NCI-H187 (cell line): ENCODE measurements at regions not wholly inside any gene's neighbourhood (a gene's known extent, or its start where the extent isn't known, plus 50 kb on each side); places are given as distances from the start of the nearest gene placed in this dataset.

Experiments used
- DNase-seq, 2 experiments: peaks; one replicate each; lab custom pipeline; 2025; lab: John Stamatoyannopoulos, UW

GRCh38 chr6:170160628-170161611, 130.0 kb downstream of the DLL1 start:
- no peak for DNase-seq

GRCh38 chr6:170160031-170160627, 130.7 kb downstream of the DLL1 start:
- no peak for DNase-seq

GRCh38 chr6:170159022-170159965, 131.6 kb downstream of the DLL1 start:
- DNase-seq = no peak

GRCh38 chr6:170158296-170159021, 132.4 kb downstream of the DLL1 start:
- DNase-seq = no peak

- no peak for DNase-seq
These were observed 133.2 kb downstream of the DLL1 start for GRCh38 chr6:170157567-170158218.

DNA sequence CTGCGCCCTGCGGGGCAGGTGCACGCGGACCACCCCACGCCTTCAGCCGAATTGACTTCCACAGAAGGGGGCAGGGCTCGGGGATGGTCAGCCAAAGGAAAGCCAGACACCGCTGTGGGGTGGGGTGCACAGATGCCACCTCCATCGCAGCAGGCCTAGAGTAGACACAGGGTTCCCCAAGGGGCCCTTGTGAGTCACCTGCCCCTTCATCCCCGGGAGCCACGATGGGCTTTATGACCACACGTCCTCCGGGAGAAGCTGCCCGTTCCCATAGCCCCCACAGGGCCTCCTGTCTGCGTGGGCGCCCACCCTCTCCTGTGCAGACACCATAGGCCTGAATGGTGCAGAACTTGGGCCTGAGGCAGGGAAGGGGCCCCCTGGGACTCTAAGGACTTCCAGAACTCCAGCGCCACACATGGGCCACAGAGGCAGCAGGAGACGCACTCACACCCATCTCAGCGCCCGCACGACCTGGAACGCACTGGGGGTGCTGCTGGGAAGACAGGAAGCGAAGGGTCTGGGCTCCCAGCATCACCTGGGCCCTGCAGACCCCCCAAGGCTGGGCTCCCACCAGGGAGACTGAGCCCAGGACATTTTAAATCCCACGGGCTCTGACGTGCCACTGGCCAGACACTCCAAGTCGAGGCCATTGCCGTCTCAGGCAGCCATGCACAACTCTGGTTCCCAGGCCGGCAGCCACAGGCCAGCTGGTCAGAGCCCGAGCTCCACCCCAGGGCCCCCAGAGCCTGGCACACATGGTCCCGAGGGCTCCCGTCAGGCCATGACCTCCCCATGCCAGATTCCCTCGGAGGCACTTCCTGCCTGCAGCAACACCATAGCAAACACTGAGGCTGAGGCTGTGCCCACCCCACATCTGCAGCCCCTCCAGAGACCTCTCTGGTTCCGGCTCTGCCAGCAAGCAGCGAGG, 134.2 kb downstream of the DLL1 start:
- no peak for DNase-seq

GRCh38 chr6:170155464-170156196, 135.2 kb downstream of the DLL1 start:
- DNase-seq = no peak

DNA sequence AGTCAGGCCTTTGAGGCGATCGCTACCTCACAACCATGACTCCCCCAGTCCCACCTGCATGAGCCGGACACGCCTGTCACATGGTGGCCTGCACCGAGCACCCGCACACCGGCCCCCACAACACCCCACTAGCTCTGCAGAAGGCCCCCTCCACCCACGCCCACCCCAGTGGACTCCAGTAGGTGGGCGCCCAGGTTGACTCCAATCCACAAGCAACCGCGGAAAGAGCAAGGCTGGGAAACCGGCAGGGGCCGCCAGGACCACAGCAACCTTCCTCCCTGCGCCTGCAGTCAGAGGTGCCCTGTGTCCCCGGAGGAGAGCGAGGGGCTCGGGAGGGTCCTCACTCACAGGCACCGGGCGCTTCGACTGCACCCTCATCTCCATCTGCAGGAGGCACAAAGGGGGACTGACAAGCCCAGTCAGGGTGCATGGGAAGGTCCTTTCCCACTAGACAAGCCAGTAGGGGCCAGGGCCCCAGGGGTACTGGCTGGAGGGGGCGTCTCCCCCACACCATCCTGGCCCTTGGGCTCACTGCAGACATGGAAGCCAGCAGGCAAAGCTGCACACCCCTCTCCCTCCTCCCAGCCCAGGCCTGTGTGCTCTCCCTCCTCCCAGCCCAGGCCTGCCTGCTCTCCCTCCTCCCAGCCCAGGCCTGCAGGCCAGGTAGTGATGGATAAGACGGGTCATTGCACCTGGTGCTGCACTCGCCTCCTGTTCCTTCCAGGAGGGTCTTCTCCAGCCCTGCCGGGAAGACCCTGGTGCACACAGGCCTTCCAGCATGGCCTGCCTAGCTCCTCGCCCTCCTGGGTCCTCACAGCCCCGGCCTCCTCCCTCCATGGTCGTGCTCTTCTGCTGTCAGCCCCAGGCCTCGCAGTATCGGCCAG, 137.2 kb downstream of the DLL1 start:
- DNase-seq = no peak

DNA sequence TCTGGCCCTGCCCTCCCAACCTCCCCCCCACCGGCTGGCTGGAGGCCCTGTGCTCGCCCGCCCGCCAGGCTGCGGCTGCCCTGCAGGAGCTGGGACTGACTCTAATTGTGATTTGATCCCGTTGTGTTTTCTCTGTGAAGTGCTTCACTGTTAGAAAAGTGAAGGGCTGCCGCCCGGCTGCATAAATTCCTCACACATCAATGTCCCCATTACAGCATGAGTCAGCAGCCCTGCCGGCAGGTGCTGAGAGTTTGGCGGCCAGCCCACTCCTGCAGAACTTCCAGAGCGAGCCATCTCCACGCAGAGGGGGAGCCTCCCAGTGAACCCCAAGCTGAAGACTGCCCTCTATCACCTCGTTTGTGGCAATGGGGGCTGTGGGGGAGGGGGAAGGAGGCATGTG, 137.9 kb downstream of the DLL1 start:
- peak; percentile 40 to 67 for DNase-seq

DNA sequence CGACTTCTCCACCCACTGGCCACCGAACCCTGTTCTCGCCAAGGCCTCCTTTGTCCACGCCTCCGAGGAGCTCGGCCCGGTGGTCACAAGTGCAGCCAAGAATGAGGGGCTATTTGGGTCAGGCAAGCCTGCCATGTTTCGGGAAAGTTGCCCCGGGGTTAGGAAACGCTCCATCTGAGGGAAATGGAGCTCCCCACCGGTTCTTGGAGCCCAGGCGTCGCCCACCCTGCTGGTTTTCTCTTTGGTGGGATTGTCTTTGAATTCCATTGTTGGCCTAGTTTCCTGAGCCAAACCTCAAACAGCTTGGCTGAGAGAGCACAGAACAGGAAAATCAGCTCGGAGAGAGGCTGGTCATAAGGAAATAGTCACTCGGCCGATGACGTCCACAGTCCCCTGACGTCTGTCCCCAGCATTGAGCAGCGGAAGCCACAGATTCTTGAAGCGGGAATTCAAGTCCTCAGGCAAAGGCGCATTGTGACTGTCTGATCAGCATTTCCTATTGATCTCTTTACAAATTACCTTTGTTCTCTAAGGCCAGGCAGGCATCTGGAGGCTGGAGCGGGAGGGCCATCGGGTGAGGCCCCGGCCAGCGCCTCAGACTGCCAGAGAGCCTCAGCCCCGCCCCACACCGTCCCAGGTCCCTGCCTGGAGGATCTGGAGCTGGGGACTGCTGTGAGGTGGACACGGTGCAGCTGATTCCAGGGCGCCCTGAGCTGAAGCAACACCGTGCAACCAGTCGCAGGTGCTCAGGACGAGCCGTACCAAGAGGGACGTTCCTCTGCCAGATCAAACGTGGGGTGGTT, 138.6 kb downstream of the DLL1 start:
- no peak for DNase-seq

DNA sequence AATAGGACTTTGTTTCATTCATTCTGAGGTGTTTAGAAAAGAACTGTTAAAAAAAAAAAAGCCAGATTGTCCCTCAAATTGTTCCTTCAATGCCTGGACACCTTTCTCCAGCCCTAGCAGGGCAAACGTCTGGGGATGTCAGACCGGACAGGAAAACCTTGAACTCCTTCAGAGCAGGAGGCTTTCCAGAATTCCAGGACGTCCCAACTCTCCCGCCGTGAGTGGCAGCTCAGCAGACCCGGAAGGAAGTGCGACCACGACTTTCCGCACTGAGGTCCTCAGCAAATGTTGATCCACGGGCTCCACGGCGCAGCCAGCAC, 139.1 kb downstream of the DLL1 start:
- no peak for DNase-seq

DNA sequence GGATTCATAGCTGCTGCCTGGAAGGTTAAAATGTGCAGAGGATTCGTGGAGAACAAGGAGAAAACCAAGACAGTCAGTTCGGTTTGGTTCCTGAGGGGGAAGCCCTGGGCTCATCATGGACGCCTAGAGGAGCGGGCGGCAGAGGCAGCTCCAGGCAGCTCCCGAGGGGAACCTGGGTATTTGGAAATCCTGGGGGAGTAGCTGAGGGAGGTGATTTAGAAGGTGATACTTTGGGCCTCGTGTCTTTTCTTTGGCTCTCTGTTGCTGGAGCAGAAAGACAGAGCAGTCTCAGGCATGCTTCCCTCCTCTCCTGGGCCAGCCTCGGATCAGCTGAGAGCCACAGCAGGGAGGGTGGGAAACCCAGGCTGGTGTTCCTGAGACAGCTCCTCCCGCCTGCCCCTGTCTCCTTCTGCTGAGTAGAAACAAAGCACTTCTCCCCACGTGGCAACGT, 139.5 kb downstream of the DLL1 start:
- DNase-seq = no peak

DNA sequence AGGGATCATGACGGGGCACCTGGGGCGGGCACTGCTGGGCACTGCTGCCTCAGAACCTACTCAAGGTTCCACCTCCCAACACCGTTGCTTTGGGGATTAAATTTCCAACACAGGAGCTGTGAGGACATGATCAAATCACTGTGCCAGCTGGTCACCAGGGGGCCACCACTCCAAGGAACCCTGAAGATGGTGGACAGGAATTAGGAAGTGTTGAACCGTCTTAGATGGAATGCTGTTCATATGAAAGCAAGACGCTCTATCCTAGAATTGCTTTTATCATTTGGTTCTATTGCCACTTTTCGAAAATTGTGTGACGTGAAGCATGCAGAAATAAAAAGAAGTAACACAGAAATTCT, 140.3 kb downstream of the DLL1 start:
- DNase-seq = no peak

DNA sequence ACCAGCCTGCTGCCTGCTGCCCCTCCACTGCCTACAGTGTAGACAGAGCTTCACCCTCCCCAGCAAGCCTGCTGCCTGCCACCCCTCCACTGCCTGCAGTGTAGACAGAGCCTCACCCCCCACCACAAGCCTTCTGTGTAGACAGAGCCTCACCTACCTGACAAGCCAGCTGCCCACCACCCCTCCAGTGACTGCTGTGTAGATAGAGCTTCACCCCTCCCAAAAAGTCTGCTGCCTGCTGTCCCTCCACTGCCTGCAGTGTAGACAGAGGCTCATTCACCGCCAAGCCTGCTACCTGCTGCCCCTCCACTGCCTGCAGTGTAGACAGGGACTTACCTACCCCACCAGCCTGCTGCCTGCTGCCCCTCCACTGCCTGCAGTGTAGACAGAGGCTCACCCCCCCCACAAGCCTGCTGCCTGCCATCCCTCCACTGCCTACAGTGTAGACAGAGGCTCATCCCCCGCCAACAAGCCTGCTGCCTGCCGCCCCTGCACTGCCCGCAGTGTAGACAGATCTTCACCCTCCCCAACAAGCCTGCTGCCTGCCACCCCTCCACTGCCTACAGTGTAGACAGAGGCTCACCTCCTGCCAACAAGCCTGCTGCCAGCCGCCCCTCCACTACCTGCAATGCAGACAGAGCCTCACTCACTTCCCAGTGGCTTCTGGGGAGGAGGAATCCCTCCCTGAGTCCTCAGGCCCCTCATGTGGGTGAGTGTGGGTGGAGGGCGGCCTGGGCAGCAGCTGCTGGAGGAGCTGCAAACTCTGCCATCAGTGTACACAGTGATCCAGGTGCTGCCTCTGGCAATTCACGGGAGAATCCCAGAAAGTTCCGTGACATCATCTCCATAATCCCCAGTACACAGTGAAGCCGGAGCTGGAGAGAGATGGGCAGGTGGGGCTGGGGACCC, 140.9 kb downstream of the DLL1 start:
- DNase-seq = no peak

DNA sequence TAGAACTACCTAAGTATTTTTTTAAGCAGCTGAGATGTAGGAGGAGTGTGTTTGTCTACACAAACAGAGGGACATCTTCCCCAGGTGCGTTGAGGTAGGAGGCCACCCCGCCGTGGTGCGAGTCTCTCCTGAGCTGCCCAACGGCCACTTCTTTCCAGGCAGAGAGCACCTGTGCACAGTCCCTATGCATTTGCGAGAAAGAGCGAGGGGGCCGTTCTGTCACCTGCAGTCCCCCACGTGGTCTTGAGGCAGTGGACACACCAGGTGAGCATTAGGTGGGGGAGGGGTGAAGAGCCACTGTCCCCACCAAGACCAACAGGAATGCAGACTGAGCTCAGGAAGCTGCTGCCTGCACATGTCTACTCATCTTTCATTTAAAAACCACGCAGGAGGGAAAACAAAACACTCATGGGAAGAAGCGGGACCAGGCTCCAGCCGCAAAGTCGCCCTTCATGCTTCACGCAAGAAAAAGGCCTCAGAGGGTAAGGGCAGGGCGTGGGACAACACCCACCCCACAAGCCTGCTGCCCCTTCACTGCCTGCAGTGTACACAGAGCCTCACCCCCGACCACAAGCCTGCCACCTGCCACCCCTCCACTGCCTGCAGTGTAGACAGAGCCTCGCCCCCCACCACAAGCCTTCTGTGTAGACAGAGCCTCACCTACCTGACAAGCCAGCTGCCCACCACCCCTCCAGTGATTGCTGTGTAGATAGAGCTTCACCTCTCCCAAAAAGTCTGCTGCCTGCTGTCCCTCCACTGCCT, 142.0 kb downstream of the DLL1 start:
- no peak for DNase-seq
